Activated CD4-positive, alpha-beta T cell treated with anti-CD3 and anti-CD28 coated beads, Interleukin-2, amount 50 U/mL, for 16 hours (primary cell): ENCODE measurements at regions not wholly inside any gene's neighbourhood (a gene's known extent, or its start where the extent isn't known, plus 50 kb on each side); places are given as distances from the start of the nearest gene placed in this dataset.
"Not testable (repeated sequence)": the region's sequence is repeated elsewhere in the genome, so short reads cannot be mapped to it uniquely, and the experiment has no call there.

ENCODE experiments used
- DNase-seq: peaks from one replicate; pipeline ENCODE4 v3.0.0-alpha.2; 2020

DNA sequence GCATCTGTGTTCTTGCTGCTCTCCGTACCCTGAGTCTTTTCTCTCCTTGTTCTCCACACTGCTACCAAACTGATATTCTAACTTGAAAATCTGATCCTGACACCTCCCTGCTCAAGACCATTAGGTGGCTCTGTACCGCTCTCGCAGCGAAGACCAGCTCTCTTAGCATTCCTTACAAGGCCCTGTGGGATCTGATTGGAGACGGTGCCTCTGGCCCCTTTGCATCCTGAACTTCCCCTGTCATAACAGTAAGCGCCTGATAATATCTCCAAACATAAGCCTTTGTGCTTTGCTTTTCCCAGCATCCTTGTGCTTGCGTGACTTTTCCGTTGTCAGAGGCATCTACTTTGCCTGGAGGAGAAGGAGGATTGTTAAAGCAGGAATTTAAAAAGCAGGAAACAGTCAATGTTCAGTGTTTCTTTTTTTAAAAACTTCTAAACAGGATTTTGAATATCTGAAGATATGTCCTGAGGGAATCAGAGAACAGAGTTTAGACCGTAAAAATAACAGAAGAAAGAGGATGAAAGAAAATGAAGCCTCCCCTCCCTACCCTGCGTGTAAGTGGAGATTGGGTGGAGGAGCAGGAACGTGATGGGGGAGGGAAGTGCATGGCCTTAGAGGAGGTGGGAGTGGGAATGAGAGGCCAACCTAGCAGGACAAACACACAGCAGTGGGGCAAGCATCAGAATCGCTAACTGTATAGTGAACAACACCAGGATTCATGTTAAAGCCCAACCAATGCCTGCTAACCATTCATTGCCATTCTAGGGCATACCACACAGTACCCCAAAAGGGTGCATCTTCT is 89.2 kb upstream of the STMND1 start:
- no peak for DNase-seq

DNA sequence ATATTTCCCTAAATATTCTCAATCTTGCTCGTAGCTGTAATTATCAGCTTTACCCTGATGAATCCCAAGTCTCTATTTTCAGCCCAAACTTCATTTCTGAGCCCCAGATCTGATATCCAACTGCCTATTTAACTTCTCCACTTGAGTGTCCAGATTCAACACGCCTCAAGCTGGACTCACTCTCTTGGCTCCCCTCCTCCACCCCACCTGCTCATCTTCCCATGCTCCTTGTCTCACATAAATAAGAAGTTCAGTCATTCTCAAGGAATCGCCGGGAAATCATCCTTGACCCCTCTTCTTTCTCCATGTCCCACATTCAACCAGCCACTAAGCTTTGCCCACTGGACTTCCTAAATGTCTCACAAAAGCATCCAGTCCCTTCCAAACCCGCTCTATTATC is 89.9 kb upstream of the STMND1 start:
- no peak for DNase-seq

DNA sequence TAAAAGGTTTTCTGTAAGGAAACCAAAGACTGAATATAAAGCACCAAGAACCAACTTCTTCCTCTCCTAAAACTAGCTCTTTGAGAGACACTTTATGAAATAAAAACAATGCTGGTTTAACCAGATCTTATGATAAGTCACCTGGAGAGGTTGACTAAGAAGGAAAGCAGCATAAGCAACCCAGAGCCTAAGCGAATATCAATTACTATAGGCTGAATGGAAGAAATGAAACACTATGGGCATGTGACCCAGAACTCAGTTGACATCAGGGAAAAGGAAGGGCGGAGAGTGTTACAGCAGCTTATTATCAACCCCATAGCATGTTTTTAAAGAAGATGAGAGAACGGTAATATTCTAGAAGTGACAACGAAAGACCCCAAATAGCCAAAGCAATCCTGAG is 94.1 kb upstream of the STMND1 start:
- peak; percentile 30 for DNase-seq

DNA sequence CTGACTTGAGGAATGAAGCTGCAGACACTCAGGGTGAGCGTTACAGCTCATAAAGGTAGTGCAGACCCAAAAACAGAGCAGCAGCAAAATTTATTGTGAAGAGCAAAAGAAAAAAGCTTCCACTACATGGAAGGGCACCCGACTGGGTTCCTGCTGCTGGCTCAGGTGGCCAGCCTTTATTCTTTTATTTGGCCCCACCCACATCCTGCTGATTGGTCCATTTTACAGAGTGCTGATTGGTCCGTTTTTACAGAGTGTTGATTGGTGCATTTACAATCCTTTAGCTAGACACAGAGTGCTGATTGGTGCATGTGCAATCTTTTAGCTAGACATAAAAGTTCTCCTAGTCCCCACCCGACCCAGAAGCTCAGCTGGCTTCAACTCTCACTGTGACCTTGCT is 95.3 kb upstream of the STMND1 start:
- DNase-seq = no peak

DNA sequence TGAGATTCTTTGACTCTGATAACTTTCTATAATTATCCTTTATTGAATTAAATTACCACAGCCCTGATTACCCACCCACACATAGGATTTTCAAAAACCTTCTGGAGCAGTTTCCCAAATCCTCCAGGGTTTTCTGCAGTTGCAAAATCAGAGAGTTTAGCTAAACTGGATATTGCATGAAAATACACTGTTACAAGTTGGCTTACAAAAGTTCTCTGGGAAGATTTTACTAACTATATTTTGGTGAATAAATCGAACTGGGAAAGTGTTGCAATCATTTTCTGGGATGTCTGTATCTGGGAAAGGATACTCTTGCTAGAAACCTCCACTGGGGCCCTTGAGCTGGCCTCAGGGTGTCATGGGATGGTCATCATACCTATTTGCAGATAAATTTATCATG is 97.6 kb upstream of the STMND1 start:
- no peak for DNase-seq

DNA sequence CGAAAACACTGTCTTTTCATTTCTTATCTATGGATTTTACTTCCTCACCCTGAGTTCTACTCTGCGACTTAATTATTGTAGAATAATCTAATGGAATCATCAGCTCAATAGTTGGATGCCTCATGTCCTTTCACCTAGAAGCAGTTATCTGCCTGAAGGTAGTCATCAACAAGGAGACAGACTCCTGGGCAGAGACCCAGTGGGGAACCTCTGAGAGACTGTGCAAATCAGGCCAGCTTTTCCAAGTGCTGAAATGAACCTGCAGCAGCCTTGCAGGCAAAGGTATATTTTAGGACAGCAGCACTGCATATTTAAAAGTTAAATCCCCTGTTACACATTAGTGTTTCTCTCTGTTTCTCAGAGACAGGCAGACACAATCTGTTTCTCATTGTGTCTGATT is 99.7 kb upstream of the STMND1 start:
- no peak for DNase-seq

DNA sequence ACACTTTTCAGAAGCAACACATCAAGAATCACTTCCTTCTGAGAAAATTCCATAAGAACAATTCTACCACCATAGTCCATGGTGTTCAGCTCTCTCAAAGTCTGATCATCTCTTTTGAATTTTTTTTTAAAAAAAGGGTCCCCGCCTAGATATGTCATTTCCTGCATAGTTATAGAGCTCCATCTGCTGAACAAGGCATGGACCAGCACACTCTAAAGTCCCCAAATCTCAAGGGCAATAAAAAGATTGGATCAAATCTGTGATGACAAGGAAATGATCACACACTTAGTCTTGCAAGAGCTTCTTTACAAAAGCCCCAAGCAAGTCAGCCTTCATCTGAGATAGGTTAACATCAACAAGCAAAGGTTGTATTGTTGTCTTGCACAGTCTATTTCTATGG is 100.7 kb upstream of the STMND1 start:
- no peak for DNase-seq

DNA sequence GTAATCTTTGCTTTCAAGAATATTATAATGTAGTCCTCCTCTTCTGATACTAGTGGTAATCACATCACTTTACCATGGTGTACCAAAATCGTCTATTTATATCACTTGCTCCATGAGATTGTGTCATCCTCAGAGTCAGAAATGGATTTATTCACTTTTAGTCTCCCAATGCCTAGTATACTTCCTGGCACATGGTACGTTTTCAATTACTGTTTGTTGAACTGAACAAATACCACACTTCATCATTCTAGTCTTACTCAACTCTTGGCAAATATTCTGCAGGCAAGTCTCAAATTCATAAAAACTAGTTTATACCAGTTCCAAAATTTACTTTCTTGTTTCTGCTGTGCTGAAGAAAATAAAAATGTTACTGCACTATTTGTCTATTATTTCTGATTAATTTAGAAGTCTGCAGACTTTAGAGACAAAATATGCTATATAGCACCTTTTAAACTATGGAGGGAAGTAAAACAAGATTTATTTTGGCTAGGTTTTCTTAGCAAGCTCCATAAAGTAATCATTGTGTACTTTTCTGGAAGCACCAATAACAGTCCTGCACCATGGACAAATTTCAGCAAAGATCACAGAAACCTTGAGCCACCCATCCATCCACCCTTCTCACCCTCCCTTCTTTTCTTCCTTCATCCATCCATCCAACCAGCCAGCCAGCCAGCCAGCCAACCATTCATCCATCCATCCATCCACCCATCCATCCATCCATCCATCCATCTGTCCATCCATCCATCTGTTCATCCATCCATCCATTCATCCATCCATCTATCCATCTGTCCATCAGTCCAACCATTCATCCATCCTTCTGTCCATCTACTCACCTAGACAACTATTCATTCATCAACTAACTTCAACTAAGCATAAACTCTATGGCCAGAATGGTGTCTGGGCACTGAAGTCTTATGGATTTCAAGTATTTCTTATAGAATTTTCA is 102.1 kb upstream of the STMND1 start:
- no peak for DNase-seq

DNA sequence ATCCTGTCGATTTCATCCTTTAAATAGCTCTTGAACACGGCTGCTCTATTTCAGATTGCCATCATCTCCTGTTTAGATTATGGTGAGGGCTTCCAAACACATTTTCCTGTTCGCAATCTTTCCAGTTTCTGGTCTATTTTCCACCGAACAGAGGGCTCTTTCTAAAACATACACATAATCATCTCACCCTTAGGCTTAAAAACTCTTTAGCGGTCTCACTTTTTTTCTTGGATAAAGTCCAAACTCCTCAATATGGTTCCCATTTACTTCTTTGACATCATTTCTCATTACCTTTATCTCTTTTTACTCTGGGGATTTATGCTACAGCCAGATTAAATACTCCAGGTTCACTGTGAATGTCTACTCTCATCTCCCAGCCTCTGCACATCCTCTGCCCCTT is 103.4 kb upstream of the STMND1 start:
- DNase-seq = no peak

DNA sequence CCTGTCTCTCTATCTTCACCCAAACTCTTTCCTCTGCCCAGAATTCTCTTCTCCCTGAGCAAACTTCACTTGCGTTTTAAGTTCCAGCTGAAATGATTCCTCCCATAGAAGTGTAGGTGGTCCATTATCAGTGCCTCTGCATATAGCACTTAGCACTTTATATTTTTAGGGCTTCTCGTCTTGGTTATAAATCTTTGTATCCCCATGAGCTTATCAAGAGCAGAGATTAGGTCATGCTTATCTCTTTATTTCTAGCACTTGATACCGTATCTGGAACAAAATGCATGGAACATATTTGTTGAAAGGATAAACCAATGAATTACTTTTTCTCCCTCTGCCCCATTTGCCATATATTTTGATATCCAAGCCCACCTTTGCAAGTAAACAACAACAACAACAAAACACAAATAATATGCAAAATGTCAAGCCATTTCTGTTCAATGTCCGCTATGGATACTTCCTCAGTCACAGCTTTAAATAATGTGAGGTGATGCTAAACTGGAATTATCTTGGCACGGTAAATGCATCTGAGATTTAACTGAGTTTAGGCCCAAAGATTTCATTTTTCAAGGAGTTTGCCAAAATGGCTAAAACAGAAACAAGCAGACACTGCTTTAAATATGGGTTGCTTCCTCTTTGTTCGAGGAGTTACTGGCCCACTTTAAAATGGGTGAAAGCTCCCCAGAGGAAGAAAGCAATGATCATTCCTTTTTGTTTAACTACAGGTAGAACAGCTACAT is 106.2 kb upstream of the STMND1 start:
- DNase-seq = no peak

DNA sequence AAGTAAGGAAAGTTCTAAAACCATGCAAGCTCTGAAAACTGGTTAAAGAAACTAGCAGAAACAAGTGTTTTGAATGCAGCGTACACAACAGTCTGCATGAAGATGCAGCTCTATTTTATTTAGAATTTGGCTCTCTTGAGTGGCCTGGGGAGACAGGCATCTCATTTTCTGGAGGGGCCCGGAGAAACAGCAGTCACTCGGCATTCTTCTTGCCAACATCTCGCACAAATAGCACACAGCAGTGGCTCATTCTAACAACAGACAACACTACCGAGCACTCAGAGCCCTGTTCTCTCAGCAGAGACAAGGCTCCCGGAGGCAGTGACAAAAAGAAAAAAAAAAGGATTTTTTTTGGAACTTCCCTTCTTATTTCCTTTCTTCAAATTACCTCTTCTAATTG is 108.5 kb upstream of the STMND1 start:
- DNase-seq = no peak

DNA sequence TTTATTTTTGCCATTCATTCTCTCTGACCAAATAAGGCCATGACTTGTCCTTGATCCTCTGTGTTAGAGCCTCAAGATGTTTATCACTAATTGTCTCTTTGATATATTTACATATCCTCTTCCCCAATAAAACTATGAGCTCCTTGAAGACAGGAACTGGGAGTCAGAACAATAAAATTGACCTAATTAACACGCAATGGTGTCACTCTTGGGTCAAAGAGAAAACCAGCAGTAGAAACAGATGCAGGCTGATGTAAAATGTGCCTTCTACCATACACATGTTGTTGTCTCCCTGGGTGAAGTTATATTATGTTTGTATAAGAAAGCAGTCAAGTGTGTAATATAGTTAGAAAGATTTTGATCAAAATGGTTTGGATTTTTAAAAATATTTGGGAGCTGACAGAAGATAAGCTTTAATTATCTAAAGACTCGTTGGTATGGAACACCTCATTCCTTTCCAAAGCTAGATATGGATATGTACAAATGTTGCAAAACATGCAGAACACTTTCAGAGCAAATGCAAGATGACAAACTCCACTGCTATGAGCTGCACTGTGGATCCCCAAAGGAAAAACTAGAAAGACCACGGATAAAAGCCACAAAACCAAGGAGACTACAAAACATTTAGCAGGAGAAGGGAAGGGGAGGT is 109.7 kb upstream of the STMND1 start:
- DNase-seq = no peak

DNA sequence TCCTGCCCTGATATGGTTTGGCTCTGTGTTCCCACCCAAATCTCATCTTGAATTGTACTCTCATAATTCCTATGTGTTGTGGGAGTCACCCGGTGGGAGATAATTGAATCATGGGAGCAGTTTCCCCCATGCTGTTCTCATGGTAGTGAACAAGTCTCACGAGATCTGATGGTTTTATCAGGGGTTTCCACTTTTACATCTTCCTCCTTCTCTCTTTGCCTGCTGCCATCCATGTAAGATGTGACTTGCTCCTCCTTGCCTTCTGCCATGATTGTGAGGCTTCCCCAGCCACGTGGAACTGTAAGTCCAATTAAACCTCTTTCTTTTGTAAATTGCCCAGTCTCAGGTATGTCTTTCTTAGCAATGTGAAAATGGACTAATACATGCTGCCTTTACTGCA is 111.9 kb upstream of the STMND1 start:
- not testable (repeated sequence) for DNase-seq

DNA sequence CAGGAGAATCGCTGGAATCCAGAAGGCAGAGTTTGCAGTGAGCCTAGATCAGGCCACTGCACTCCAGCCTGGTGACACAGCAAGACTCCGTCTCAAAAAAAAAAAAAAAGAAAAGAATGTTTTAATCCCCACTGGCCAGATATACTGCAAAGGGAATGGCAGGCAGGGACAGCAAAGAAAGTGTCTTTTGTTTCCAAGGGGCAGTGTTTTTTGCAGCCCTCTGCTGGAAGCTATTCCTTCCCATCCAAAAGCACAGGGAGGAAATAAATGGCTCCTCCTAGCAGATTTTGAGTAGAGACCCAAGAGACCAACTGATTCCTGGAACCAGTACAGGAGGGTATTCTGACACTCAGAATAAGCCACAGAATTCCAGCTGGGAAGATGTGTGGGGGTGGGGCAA is 112.5 kb upstream of the STMND1 start:
- DNase-seq = no peak

DNA sequence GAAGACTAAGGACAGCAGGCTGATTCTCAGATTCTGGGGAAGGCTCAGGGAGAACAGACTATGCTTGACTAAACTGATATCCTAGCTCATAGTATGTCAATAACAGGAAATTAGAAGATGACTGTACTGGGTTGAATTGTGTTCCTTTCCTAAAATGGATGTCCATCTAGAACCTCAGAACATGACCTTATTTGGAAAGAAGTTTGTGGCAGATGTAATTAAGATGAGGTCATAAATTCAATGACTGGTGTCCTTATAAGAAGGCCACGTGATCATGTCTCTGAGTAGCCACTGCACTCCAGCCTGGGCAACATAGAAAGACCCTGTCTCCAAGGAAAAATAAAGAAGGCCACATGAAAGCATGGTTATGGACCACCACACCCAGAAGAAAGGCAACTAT is 113.9 kb upstream of the STMND1 start:
- DNase-seq = no peak

DNA sequence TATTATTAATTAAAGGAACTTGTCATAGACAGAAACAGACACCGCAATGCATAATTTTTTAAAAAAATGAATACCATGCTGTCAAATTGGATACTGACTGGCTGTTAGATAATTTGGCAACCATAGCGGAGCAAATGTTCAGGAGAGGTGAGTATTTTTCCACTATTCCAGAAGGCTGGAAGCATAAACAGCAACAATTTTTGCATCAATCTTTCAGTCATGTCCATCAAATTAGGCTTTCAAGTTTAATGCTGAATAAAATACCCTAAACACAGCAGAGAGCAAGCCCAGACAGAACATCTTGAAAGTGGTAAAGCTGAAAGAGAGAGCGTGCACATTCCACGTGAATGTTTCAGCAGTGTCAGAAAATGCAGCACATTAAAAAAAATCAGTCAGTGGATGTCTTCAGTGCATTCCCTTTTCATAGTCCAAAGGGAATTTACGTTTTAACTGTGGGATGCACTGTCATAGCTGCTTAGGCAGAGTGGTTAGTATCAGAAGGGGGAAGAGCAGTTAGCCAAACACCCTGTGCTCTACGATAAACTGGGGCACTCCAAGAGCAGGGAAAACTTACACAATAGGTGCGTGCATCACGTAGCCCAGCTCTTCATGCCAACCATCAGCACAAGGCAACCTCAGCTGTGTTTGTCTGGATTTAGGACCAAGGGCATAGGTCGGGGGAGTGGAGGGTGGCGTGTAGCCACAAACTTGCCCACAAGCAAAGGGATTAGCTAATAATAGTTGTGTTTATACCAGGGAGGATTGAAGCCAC is 116.2 kb upstream of the STMND1 start:
- DNase-seq = no peak

DNA sequence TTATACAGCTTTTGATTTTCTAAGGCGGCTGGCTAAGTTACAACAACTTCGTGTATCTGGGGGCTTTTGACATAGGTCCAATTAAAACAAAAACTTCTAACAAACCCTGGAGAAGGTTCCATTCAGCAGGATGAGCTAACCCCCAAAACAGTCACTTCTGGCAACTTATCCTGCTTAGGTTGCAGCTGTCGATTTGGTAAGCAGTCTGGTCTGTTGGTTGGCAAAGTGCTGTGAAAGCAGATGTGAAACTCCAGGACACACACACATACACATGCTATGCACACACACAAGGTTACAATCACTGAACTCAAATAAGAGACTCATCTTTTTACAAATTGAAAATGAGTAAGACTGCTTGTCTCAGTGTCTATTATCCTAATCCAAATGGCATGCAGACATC is 119.0 kb upstream of the STMND1 start:
- DNase-seq = no peak

DNA sequence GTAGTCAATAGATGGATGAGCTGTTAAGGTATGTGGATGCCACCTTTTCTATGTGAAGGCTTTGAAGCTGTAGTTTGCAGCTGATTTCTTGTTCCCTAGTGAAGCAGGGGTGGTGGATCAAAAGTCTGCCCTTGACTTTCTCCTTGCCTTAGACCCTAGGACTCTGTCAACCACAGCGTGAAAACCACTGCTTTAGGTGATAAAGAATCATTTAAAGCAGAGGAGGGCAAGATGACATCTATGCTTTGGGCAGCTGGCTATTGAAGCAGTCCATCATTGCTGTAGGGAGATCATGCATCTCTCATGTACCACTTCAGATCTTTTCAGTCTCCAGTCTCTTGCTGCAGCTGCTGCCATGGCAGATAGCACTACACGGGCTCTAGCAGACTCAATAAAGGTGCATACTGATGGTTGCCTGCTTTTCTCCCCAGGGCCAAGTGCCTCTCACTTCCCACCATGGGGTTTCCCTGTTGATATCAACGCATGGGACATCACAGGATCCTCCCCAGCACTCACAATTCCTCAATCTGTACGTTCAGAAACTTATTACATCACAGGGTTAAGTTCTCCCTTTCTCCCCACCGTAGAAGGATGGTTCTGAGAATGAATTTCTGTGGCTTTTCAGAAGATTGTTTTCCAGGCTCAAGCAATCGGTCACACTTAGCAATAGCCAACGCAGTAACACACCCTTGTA is 122.0 kb upstream of the STMND1 start:
- DNase-seq = no peak

DNA sequence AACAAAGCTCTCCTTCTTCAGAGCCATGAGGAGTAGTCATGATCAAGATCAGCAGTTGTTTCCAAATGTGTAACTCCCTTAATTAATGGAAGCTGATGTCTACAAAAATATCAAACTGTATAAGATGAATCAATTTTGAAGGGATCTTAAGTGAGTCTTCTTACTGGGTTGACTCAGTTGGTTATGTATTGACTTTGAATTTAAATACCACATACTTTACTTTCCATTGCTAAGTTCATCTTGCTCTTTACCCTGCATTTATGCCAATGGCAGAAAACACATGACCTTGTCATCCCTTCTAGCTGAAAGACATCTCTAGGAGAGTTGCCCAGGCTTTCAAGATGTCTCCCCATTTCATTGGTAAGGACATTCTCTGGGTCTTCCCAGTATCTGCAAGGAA is 123.2 kb upstream of the STMND1 start:
- DNase-seq = no peak

DNA sequence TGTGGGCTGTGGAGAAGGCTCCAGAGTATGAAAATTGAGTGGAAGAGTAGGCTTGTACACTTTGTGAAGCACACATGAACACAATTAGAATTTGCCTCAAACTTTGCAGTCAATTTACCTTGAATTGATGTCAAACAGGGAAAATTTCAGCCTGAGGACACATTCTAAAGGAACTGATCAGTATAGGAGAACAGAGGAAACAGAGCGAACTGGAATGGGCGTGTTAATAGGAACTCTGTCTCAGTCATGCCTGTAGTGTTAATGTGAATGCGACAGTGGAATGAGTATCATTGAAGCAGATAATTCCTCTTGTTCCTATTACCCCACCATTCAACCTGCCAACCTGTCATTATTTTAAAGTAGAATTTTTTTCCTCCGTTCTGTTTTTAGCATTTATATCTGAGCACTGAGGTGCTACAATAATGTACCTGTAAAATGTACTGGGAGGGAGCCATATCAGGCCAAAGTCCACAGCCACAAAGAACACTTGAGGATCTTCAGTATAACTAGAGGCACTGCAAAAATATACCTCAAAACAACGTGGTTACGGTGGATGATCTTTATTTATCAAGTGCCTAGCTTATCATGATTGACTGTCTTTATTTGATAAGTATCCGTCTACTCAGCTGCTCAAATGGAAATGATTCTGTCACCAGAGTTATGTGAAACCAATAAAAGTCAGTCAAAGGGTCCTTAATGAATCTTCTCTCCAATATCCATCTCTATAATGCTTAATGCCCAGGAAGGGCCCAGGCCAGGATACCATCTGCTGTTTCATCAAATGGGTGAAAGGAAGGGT is 125.3 kb upstream of the STMND1 start:
- no peak for DNase-seq
